Activated CD8-positive, alpha-beta T cell treated with anti-CD3 and anti-CD28 coated beads for 36 hours (primary cell): ENCODE measurements at regions not wholly inside any gene's neighbourhood (a gene's known extent, or its start where the extent isn't known, plus 50 kb on each side); places are given as distances from the start of the nearest gene placed in this dataset.

ENCODE experiments used
- ATAC-seq: fragments of 200-7000 bp; cut with Tn5 transposase; one replicate; pipeline ENCODE4 v1.10.0; 2021; ENCODE audit warnings: mild to moderate bottlenecking, moderate library complexity
- CTCF ChIA-PET: fragments of 350-600 bp; sonication (Branson Sonifier 250); formaldehyde crosslinking; loops from one replicate; lab custom pipeline; 2021; ENCODE audit warnings: antibody characterized with exemption; lab: Charles Lee
- POLR2A ChIA-PET: fragments of 350-600 bp; sonication (Branson Sonifier 250); formaldehyde crosslinking; loops from one replicate; lab custom pipeline; 2021; ENCODE audit warnings: antibody characterized with exemption; lab: Charles Lee
- DNase-seq: peaks from one replicate; pipeline ENCODE4 v3.0.0-alpha.2; 2020
- H3K27ac Mint-ChIP-seq: one replicate; pipeline ENCODE4 v1.8.0; 2021; ENCODE audit warnings: mild to moderate bottlenecking, mixed read lengths
- H3K27me3 Mint-ChIP-seq: one replicate; pipeline ENCODE4 v1.8.0; 2021; ENCODE audit warnings: mixed read lengths
- H3K36me3 Mint-ChIP-seq: one replicate; pipeline ENCODE4 v1.8.0; 2021; ENCODE audit warnings: low read depth, mixed read lengths
- H3K4me1 Mint-ChIP-seq: one replicate; pipeline ENCODE4 v1.8.0; 2021; ENCODE audit warnings: low read depth, mixed read lengths
- H3K4me3 Mint-ChIP-seq: one replicate; pipeline ENCODE4 v1.8.0; 2021; ENCODE audit warnings: mild to moderate bottlenecking, moderate library complexity, mixed read lengths
- H3K9me3 Mint-ChIP-seq: one replicate; pipeline ENCODE4 v1.8.0; 2021; ENCODE audit warnings: mixed read lengths
- intact Hi-C: fragments of 100-400 bp; cut with micrococcal nuclease; formaldehyde crosslinking; loops from one replicate; pipeline ENCODE4 v1.10.0; 2022
- TF ChIP-seq, protein P1 (sequence below): fragments of 200-600 bp; IDR thresholded peaks from one replicate; pipeline ENCODE4 v1.8.0; 2022; ENCODE audit warnings: antibody characterized with exemption, mild to moderate bottlenecking

GRCh38 chr17:14510136-14510535 is 209.3 kb downstream of the HS3ST3B1 start:
- no peaks in the 10 kb centered on the region for H3K27me3 Mint-ChIP-seq
- no peak for DNase-seq
- H3K27ac Mint-ChIP-seq: no peak overlapping the region
- ATAC-seq: no peak
- H3K9me3 Mint-ChIP-seq: no peaks in the 10 kb centered on the region
- no peaks in the 10 kb centered on the region for H3K36me3 Mint-ChIP-seq
- H3K4me1 Mint-ChIP-seq: no peaks in the 10 kb centered on the region
- CTCF ChIA-PET: no interaction called here
- intact Hi-C loops: no loop called here
- TF ChIP-seq, protein P1, sequence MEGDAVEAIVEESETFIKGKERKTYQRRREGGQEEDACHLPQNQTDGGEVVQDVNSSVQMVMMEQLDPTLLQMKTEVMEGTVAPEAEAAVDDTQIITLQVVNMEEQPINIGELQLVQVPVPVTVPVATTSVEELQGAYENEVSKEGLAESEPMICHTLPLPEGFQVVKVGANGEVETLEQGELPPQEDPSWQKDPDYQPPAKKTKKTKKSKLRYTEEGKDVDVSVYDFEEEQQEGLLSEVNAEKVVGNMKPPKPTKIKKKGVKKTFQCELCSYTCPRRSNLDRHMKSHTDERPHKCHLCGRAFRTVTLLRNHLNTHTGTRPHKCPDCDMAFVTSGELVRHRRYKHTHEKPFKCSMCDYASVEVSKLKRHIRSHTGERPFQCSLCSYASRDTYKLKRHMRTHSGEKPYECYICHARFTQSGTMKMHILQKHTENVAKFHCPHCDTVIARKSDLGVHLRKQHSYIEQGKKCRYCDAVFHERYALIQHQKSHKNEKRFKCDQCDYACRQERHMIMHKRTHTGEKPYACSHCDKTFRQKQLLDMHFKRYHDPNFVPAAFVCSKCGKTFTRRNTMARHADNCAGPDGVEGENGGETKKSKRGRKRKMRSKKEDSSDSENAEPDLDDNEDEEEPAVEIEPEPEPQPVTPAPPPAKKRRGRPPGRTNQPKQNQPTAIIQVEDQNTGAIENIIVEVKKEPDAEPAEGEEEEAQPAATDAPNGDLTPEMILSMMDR: no peak
- POLR2A ChIA-PET: no interaction called here
- H3K4me3 Mint-ChIP-seq: no peak overlapping the region

DNA sequence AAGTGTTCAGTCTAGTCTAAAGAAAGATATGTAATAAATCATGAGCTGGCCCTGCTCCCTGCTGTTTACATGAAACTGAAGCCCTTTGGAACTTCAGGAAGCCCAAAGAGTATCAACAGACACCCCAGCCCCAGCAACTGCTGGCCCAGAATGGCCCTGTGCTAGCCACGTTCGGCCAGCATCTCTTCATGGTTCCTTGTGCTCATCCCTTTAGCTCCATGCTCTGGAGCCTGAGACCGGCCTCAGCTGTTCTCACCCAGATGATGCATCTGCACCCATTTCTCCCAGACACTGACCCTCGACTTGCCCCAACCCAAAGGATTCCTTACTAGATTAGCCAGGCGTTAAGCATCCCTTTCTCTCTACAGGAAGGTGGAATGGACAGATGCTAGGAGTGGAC is 207.3 kb downstream of the HS3ST3B1 start:
- no peaks in the 10 kb centered on the region for H3K4me1 Mint-ChIP-seq
- H3K36me3 Mint-ChIP-seq: no peaks in the 10 kb centered on the region
- CTCF ChIA-PET: no interaction called here
- H3K9me3 Mint-ChIP-seq: no peaks in the 10 kb centered on the region
- intact Hi-C loops: no loop called here
- no peak overlapping the region for H3K27ac Mint-ChIP-seq
- no peak overlapping the region for H3K4me3 Mint-ChIP-seq
- TF ChIP-seq, protein P1: no peak
- no peaks in the 10 kb centered on the region for H3K27me3 Mint-ChIP-seq
- DNase-seq: no peak
- no peak for ATAC-seq
- POLR2A ChIA-PET: no interaction called here

DNA sequence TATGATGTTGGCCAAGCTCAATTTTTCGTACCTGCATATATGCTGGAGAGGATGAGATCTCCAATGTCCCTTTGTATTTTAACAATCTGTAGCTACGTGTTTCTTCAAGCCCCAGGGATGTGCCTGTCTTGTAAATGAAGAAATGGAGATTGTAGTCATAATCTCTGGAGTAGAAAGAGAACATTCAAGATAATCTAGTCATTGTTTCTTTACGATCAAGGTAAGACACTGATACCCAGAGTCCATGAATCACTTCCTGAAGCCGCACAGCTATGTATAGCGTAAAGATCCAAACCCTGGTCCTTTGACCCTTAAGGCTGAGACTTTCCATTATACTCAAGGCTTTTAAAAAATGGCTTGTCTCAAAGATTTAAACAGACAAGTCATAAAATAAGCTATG is 205.5 kb downstream of the HS3ST3B1 start:
- Mint-ChIP-seq H3K4me3 (no peak overlapping the region), H3K4me1 (no peaks in the 10 kb centered on the region), H3K36me3 (no peaks in the 10 kb centered on the region), H3K27me3 (no peaks in the 10 kb centered on the region), H3K27ac (no peak overlapping the region), H3K9me3 (no peaks in the 10 kb centered on the region)
- POLR2A ChIA-PET: no interaction called here
- intact Hi-C loops: no loop called here
- no peak for ATAC-seq
- DNase-seq: no peak
- CTCF ChIA-PET: no interaction called here
- TF ChIP-seq, protein P1: no peak

DNA sequence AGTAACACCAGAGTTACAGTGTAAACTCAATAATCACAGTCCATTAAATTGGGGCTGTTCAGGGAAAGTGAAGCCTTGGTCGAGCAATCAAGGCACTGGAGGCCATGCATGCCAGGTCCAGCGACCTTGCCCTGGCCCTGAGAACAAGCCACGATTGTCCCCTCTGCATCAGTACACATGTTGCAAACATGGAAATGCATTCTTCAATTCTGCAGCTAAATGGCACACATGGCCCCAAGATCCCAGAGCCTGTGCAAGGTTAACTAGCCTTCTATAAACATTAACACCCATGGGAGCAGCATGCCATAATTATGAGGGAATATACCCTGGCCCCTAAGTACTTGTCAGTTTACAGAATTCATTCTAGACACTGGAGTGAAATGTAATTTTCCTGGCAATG is 204.7 kb downstream of the HS3ST3B1 start:
- DNase-seq (no peak), ATAC-seq (no peak)
- H3K27ac Mint-ChIP-seq: no peak overlapping the region
- no peaks in the 10 kb centered on the region for H3K9me3 Mint-ChIP-seq
- no peak overlapping the region for H3K4me3 Mint-ChIP-seq
- H3K4me1 Mint-ChIP-seq: no peaks in the 10 kb centered on the region
- H3K27me3 Mint-ChIP-seq: no peaks in the 10 kb centered on the region
- intact Hi-C loops: no loop called here
- H3K36me3 Mint-ChIP-seq: no peaks in the 10 kb centered on the region
- TF ChIP-seq, protein P1: no peak
- POLR2A ChIA-PET: interaction anchor here (1.2 kb wide), 1 partner anchor 10 kb away, joined by 4 read pairs; no protein-coding TSS in a partner anchor
- CTCF ChIA-PET: no interaction called here

DNA sequence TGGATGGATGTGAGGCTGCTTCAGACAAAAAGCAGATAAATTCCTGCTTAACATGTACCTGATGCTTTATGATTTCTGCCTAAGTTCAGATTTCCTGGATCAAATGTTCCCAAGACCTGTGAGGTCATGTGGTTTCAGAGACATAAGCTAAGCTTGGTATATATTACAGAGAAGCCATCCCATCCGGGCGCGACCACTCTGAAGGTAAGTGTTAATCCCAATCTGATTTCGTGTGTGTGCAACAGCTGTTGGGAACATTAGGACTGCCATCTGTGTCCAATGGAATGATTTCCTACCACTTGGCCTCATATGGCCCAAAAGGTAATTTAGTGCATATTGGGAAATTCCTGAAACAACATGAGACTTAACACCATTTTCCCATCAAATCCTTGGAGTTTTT is 199.1 kb downstream of the HS3ST3B1 start:
- Mint-ChIP-seq H3K27me3 (no peaks in the 10 kb centered on the region), H3K9me3 (peaks cover 1% of the 10 kb centered on the region), H3K27ac (no peak overlapping the region), H3K4me1 (no peaks in the 10 kb centered on the region), H3K36me3 (no peaks in the 10 kb centered on the region), H3K4me3 (no peak overlapping the region)
- POLR2A ChIA-PET: no interaction called here
- DNase-seq (no peak), ATAC-seq (no peak)
- CTCF ChIA-PET: no interaction called here
- intact Hi-C loops: no loop called here
- TF ChIP-seq, protein P1: no peak
